Nephron (organoid): ENCODE measurements at regions not wholly inside any gene's neighbourhood (a gene's known extent, or its start where the extent isn't known, plus 50 kb on each side); places are given as distances from the start of the nearest gene placed in this dataset.
"Not testable (repeated sequence)": the region's sequence is repeated elsewhere in the genome, so short reads cannot be mapped to it uniquely, and the experiment has no call there.

Experiments used
- H3K27ac Mint-ChIP-seq, 3 experiments: 2 replicates each; pipeline ENCODE4 v1.8.0; 2020; ENCODE audit warnings: mixed read lengths in 3 of 3, mild to moderate bottlenecking in 2 of 3, moderate library complexity in 1 of 3
- H3K27me3 Mint-ChIP-seq: 2 replicates; pipeline ENCODE4 v1.8.0; 2021; ENCODE audit warnings: low read depth, mild to moderate bottlenecking, moderate library complexity, mixed read lengths
- H3K36me3 Mint-ChIP-seq: 2 replicates; pipeline ENCODE4 v1.8.0; 2020; ENCODE audit warnings: low read depth, mixed read lengths
- H3K4me1 Mint-ChIP-seq: 2 replicates; pipeline ENCODE4 v1.8.0; 2020; ENCODE audit warnings: mixed read lengths
- H3K4me3 Mint-ChIP-seq, 3 experiments: 2 replicates each; pipeline ENCODE4 v1.8.0; 2020; ENCODE audit warnings: mild to moderate bottlenecking in 3 of 3, mixed read lengths in 3 of 3, moderate library complexity in 2 of 3
- H3K9me3 Mint-ChIP-seq: 2 replicates; pipeline ENCODE4 v1.8.0; 2020; ENCODE audit warnings: mixed read lengths
- CTCF ChIP-seq, 3 experiments: fragments of 200-600 bp; sonication (generic); IDR thresholded peaks; one replicate each; pipeline ENCODE4 v1.5.0; 2021; ENCODE audit warnings: antibody characterized with exemption in 3 of 3; ENCODE audit not compliant: unreplicated experiment in 3 of 3

- Mint-ChIP-seq H3K9me3 (no peaks in the 10 kb centered on the region), H3K36me3 (no peaks in the 10 kb centered on the region), H3K27ac (no peak overlapping the region), H3K4me1 (no peaks in the 10 kb centered on the region), H3K27me3 (no peaks in the 10 kb centered on the region), H3K4me3 (no peak overlapping the region)
- no peak for TF ChIP-seq CTCF (IDR thresholded peaks at IDR 0.05; ENCODE audit: unreplicated experiment in 3 of 3)
Measured at GRCh38 chr11:87517351-87517750, 479.6 kb downstream of the TMEM135 start.

- not testable (repeated sequence) for H3K27me3 Mint-ChIP-seq, H3K36me3 Mint-ChIP-seq, H3K27ac Mint-ChIP-seq, H3K4me1 Mint-ChIP-seq, H3K4me3 Mint-ChIP-seq
- peaks cover 16% of the 10 kb centered on the region for H3K9me3 Mint-ChIP-seq
Measured at GRCh38 chr11:87507722-87508121, 470.0 kb downstream of the TMEM135 start.

- not testable (repeated sequence) for H3K27me3 Mint-ChIP-seq, H3K27ac Mint-ChIP-seq, H3K36me3 Mint-ChIP-seq, H3K4me1 Mint-ChIP-seq, H3K4me3 Mint-ChIP-seq
- peaks cover 16% of the 10 kb centered on the region for H3K9me3 Mint-ChIP-seq
Measured at GRCh38 chr11:87506946-87507345, 469.2 kb downstream of the TMEM135 start.

- H3K36me3 Mint-ChIP-seq = no peaks in the 10 kb centered on the region
- peak overlapping the region in 2 of 3 experiments; percentile 52 to 63 for H3K27ac Mint-ChIP-seq
- no peak overlapping the region for H3K4me3 Mint-ChIP-seq
- no peaks in the 10 kb centered on the region for H3K4me1 Mint-ChIP-seq
- peaks cover 23% of the 10 kb centered on the region for H3K9me3 Mint-ChIP-seq
- no peaks in the 10 kb centered on the region for H3K27me3 Mint-ChIP-seq
- TF ChIP-seq CTCF (IDR thresholded peaks at IDR 0.05; ENCODE audit: unreplicated experiment in 3 of 3) = no peak
Measured at GRCh38 chr11:87501388-87501787, 463.7 kb downstream of the TMEM135 start.

GRCh38 chr11:87494936-87495335 lies 457.2 kb downstream of the TMEM135 start:
- H3K4me1 Mint-ChIP-seq, H3K27ac Mint-ChIP-seq, H3K9me3 Mint-ChIP-seq, H3K27me3 Mint-ChIP-seq, H3K36me3 Mint-ChIP-seq, H3K4me3 Mint-ChIP-seq: not testable (repeated sequence)

GRCh38 chr11:87494026-87494425 lies 456.3 kb downstream of the TMEM135 start:
- not testable (repeated sequence) for H3K27me3 Mint-ChIP-seq, H3K9me3 Mint-ChIP-seq, H3K27ac Mint-ChIP-seq, H3K4me3 Mint-ChIP-seq, H3K4me1 Mint-ChIP-seq, H3K36me3 Mint-ChIP-seq

- H3K4me1 Mint-ChIP-seq = no peaks in the 10 kb centered on the region
- no peaks in the 10 kb centered on the region for H3K9me3 Mint-ChIP-seq
- no peaks in the 10 kb centered on the region for H3K36me3 Mint-ChIP-seq
- no peak overlapping the region for H3K27ac Mint-ChIP-seq
- H3K27me3 Mint-ChIP-seq = no peaks in the 10 kb centered on the region
- H3K4me3 Mint-ChIP-seq = no peak overlapping the region
- TF ChIP-seq CTCF (IDR thresholded peaks at IDR 0.05; ENCODE audit: unreplicated experiment in 3 of 3) = no peak
Measured at GRCh38 chr11:87493516-87493915, 455.8 kb downstream of the TMEM135 start.

GRCh38 chr11:87491381-87491780 lies 453.6 kb downstream of the TMEM135 start:
- no peaks in the 10 kb centered on the region for H3K27me3 Mint-ChIP-seq
- no peaks in the 10 kb centered on the region for H3K4me1 Mint-ChIP-seq
- no peak overlapping the region for H3K27ac Mint-ChIP-seq
- H3K36me3 Mint-ChIP-seq = no peaks in the 10 kb centered on the region
- H3K9me3 Mint-ChIP-seq = no peaks in the 10 kb centered on the region
- TF ChIP-seq CTCF (IDR thresholded peaks at IDR 0.05; ENCODE audit: unreplicated experiment in 3 of 3) = no peak
- H3K4me3 Mint-ChIP-seq = no peak overlapping the region
